ENCODE measurements at regions not wholly inside any gene's neighbourhood (a gene's known extent, or its start where the extent isn't known, plus 50 kb on each side); places are given as distances from the start of the nearest gene placed in this dataset.

GRCh38 chr5:2310946-2311345 is 428.2 kb upstream of the IRX4 start:
- Histone ChIP-seq H3K4me3 (no peak overlapping the region), H4K20me1 (ENCODE audit: low read depth) (no peaks in the 10 kb centered on the region), H3K27ac (no peak overlapping the region), H3K9ac (no peak overlapping the region), H2AFZ (replicated peaks) (no peak overlapping the region), H3F3A (ENCODE audit: low read depth) (no peaks in the 10 kb centered on the region), H3K4me2 (no peak overlapping the region), H3K9me3 (ENCODE audit: low read depth) (no peaks in the 10 kb centered on the region), H3K27me3 (no peaks in the 10 kb centered on the region), H3K4me1 (no peaks in the 10 kb centered on the region), H3K36me3 (no peaks in the 10 kb centered on the region), H3K79me2 (ENCODE audit: low read depth) (no peaks in the 10 kb centered on the region)
- no peak for DNase-seq (ENCODE audit: low spot score)
- TF ChIP-seq CTCF (IDR thresholded peaks at IDR 0.05) (no peak), EZH2 (IDR thresholded peaks at IDR 0.05) (no peak), EZH2phosphoT487 (IDR thresholded peaks at IDR 0.05) (no peak)
- H3K4me1 Mint-ChIP-seq = peaks cover 15% of the 10 kb centered on the region
- peak overlapping the region; percentile 13 for H3K27ac Mint-ChIP-seq
- no peaks in the 10 kb centered on the region for H3K36me3 Mint-ChIP-seq
- H3K4me3 Mint-ChIP-seq = no peak overlapping the region
- H3K9me3 Mint-ChIP-seq = peaks cover 20% of the 10 kb centered on the region
- H3K27me3 Mint-ChIP-seq (ENCODE audit: insufficient read depth, low read depth) = peaks cover 3% of the 10 kb centered on the region

GRCh38 chr5:2307631-2308030 is 424.9 kb upstream of the IRX4 start:
- Mint-ChIP-seq H3K4me3 (no peak overlapping the region), H3K27me3 (ENCODE audit: insufficient read depth, low read depth) (peaks cover 7% of the 10 kb centered on the region)
- H3K27me3 ChIP-seq = no peaks in the 10 kb centered on the region

GRCh38 chr5:2306711-2307110 is 424.0 kb upstream of the IRX4 start:
- TF ChIP-seq EZH2phosphoT487 (IDR thresholded peaks at IDR 0.05) (no peak), CTCF (IDR thresholded peaks at IDR 0.05) (no peak)
- Mint-ChIP-seq H3K9me3 (peaks cover 10% of the 10 kb centered on the region), H3K36me3 (no peaks in the 10 kb centered on the region), H3K4me3 (no peak overlapping the region), H3K27ac (no peak overlapping the region), H3K27me3 (ENCODE audit: insufficient read depth, low read depth) (peaks cover 7% of the 10 kb centered on the region), H3K4me1 (peaks cover 34% of the 10 kb centered on the region)
- H3K36me3 ChIP-seq = no peaks in the 10 kb centered on the region
- H3K27ac ChIP-seq = no peak overlapping the region
- no peaks in the 10 kb centered on the region for H3K27me3 ChIP-seq
- H3F3A ChIP-seq (ENCODE audit: low read depth) = peaks cover 8% of the 10 kb centered on the region
- H3K4me2 ChIP-seq = no peak overlapping the region
- H2AFZ ChIP-seq (replicated peaks) = no peak overlapping the region
- H4K20me1 ChIP-seq (ENCODE audit: low read depth) = no peaks in the 10 kb centered on the region
- no peaks in the 10 kb centered on the region for H3K9me3 ChIP-seq (ENCODE audit: low read depth)
- no peak overlapping the region for H3K4me3 ChIP-seq
- peaks cover 15% of the 10 kb centered on the region for H3K4me1 ChIP-seq
- DNase-seq (ENCODE audit: low spot score) = no peak
- no peak overlapping the region for H3K9ac ChIP-seq
- H3K79me2 ChIP-seq (ENCODE audit: low read depth) = no peaks in the 10 kb centered on the region

More at GRCh38 chr5:2307631-2308030, 424.9 kb upstream of the IRX4 start:
- Histone ChIP-seq H3K36me3 (no peaks in the 10 kb centered on the region), H3K9ac (no peak overlapping the region), H2AFZ (replicated peaks) (no peak overlapping the region), H3K4me3 (no peak overlapping the region), H3K79me2 (ENCODE audit: low read depth) (no peaks in the 10 kb centered on the region), H3K4me1 (peaks cover 15% of the 10 kb centered on the region), H4K20me1 (ENCODE audit: low read depth) (no peaks in the 10 kb centered on the region), H3K9me3 (ENCODE audit: low read depth) (no peaks in the 10 kb centered on the region), H3K4me2 (no peak overlapping the region), H3K27ac (no peak overlapping the region), H3F3A (ENCODE audit: low read depth) (peaks cover 8% of the 10 kb centered on the region)
- Mint-ChIP-seq H3K9me3 (peaks cover 10% of the 10 kb centered on the region), H3K4me1 (peaks cover 36% of the 10 kb centered on the region), H3K27ac (no peak overlapping the region), H3K36me3 (no peaks in the 10 kb centered on the region)
- TF ChIP-seq CTCF (IDR thresholded peaks at IDR 0.05) (no peak), EZH2 (IDR thresholded peaks at IDR 0.05) (no peak), EZH2phosphoT487 (IDR thresholded peaks at IDR 0.05) (no peak)
- no peak for DNase-seq (ENCODE audit: low spot score)

Data from neural progenitor cell (in vitro differentiated cells).